GM11168 (cell line): ENCODE measurements at regions not wholly inside any gene's neighbourhood (a gene's known extent, or its start where the extent isn't known, plus 50 kb on each side); places are given as distances from the start of the nearest gene placed in this dataset.

Experiments used
- in situ Hi-C: fragments of 300-500 bp; cut with MboI; formaldehyde crosslinking; loops from one replicate; pipeline ENCODE4 v1.12.0; 2022; ENCODE audit warnings: low sequenced_read_pairs; ENCODE audit not compliant: unreplicated experiment

GRCh38 chr11:122192634-122193255, 76.7 kb upstream of the BLID start:
- in situ Hi-C loops: no loop called here

GRCh38 chr11:122190768-122191167, 74.8 kb upstream of the BLID start:
- in situ Hi-C loops: no loop called here

- in situ Hi-C loops: no loop called here
These were observed 73.2 kb upstream of the BLID start for GRCh38 chr11:122189229-122189628.

GRCh38 chr11:122187373-122188165, 71.6 kb upstream of the BLID start:
- in situ Hi-C loops: no loop called here

- in situ Hi-C loops: no loop called here
These were observed 70.5 kb upstream of the BLID start for GRCh38 chr11:122186439-122187080.

GRCh38 chr11:122183933-122184332, 67.9 kb upstream of the BLID start:
- in situ Hi-C loops: no loop called here

- in situ Hi-C loops: no loop called here
These were observed 65.9 kb upstream of the BLID start for GRCh38 chr11:122181893-122182292.

GRCh38 chr11:122181372-122181771, 65.4 kb upstream of the BLID start:
- in situ Hi-C loops: no loop called here

- in situ Hi-C loops: no loop called here
These were observed 64.2 kb upstream of the BLID start for GRCh38 chr11:122179961-122180834.

- in situ Hi-C loops: no loop called here
These were observed 62.8 kb upstream of the BLID start for GRCh38 chr11:122178795-122179194.

- in situ Hi-C loops: no loop called here
These were observed 61.2 kb upstream of the BLID start for GRCh38 chr11:122177238-122177637.

GRCh38 chr11:122176651-122177050, 60.6 kb upstream of the BLID start:
- in situ Hi-C loops: no loop called here

GRCh38 chr11:122175306-122175705, 59.3 kb upstream of the BLID start:
- in situ Hi-C loops: no loop called here

- in situ Hi-C loops: no loop called here
These were observed 57.6 kb upstream of the BLID start for GRCh38 chr11:122173587-122173986.

GRCh38 chr11:122173074-122173450, 57.0 kb upstream of the BLID start:
- in situ Hi-C loops: no loop called here

- in situ Hi-C loops: no loop called here
These were observed 56.5 kb upstream of the BLID start for GRCh38 chr11:122172352-122173073.

- in situ Hi-C loops: no loop called here
These were observed 54.9 kb upstream of the BLID start for GRCh38 chr11:122170815-122171475.

- in situ Hi-C loops: no loop called here
These were observed 52.2 kb upstream of the BLID start for GRCh38 chr11:122168218-122168617.

- in situ Hi-C loops: no loop called here
These were observed 51.1 kb upstream of the BLID start for GRCh38 chr11:122167100-122167499.
